ENCODE measurements at regions not wholly inside any gene's neighbourhood (a gene's known extent, or its start where the extent isn't known, plus 50 kb on each side); places are given as distances from the start of the nearest gene placed in this dataset.
"Not testable (repeated sequence)": the region's sequence is repeated elsewhere in the genome, so short reads cannot be mapped to it uniquely, and the experiment has no call there.

GRCh38 chr14:105894125-105894977 lies 368.0 kb downstream of the TMEM121 start:
- H3K27me3 ChIP-seq: no peaks in the 10 kb centered on the region
- H3K4me3 ChIP-seq: no peak overlapping the region
- no peaks in the 10 kb centered on the region for H3K9me3 ChIP-seq
- no peaks in the 10 kb centered on the region for H3K36me3 ChIP-seq
- H3K27ac ChIP-seq: no peak overlapping the region
- TF ChIP-seq, protein P1, sequence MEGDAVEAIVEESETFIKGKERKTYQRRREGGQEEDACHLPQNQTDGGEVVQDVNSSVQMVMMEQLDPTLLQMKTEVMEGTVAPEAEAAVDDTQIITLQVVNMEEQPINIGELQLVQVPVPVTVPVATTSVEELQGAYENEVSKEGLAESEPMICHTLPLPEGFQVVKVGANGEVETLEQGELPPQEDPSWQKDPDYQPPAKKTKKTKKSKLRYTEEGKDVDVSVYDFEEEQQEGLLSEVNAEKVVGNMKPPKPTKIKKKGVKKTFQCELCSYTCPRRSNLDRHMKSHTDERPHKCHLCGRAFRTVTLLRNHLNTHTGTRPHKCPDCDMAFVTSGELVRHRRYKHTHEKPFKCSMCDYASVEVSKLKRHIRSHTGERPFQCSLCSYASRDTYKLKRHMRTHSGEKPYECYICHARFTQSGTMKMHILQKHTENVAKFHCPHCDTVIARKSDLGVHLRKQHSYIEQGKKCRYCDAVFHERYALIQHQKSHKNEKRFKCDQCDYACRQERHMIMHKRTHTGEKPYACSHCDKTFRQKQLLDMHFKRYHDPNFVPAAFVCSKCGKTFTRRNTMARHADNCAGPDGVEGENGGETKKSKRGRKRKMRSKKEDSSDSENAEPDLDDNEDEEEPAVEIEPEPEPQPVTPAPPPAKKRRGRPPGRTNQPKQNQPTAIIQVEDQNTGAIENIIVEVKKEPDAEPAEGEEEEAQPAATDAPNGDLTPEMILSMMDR (IDR thresholded peaks at IDR 0.05): no peak
- no peak for TF ChIP-seq POLR2A (IDR thresholded peaks at IDR 0.05)
- intact Hi-C loops (cut with DNase I; ENCODE audit: low total_unique reads): no loop called here
- peak; percentile 4 for DNase-seq
- H3K4me1 ChIP-seq: no peaks in the 10 kb centered on the region

DNA sequence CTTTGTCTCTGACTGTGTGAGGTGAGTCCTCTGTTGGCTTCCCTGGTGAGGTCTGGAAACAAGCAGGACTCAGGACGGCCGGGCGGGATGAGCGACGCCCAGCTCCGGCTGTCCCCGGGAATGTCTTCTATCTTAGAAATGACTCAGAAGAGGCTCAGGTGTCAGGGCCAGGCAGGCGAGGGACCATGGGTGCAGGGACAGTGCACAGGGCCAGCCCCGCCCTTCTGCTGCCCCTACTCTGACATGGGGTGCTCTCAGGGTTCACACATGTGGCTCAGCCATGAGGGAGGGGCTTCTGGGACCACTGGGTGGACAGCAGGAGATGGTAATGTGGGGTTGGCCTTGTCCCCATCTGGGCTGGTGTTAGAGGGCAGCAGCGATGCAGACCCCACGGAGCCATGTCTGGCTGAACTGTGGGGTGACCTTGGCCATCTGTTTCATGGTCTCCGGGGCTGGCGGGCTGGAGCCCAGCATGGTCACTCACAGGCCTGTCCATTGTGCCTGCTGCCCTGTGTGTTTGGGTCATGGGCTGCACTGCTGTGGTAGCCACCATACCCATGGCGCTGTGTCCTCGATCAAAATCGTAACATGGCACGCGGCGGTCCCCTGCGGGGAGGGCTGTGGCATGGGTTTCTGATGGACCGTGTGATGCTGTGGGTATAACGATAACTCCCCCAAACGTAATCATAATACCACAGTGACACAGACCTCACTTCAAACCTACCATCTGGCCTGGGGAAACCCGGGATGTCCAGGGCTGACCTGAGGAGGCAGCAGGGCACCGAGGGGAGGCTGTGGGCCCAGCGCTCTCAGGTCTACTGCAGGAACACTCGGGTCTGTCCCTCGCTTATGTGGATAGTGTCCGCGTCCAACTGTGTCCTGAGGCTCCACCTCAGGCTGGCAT lies 368.8 kb downstream of the TMEM121 start:
- H3K9me3 ChIP-seq: no peaks in the 10 kb centered on the region
- DNase-seq: no peak

DNA sequence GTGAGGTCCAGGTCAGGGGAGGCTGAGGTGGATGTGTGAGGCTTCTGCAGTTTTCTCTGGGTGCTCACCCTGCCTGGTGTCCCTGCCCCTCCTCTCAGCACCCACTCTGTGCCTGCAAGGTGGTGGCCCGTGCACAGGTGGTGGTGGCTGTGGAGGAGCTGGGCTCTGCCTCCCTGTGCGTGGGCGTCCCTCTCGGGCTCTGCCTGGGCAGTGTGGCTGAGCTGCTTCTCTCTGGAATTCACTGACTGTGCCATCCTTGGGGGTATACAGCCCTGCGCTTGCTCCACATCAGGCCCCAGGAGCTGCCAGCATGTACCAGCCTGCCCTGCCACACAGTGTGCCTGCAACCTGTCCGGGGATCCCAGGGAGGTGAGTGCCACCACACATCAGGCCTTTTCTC lies 369.8 kb downstream of the TMEM121 start:
- H3K4me3 ChIP-seq; H3K9me3 ChIP-seq; intact Hi-C loops (cut with DNase I; ENCODE audit: low total_unique reads); DNase-seq; H3K4me1 ChIP-seq; H3K27ac ChIP-seq; H3K27me3 ChIP-seq; H3K36me3 ChIP-seq: not testable (repeated sequence)

More for the DNA sequence above, 368.8 kb downstream of the TMEM121 start:
- TF ChIP-seq, protein P1 (IDR thresholded peaks at IDR 0.05): no peak
- no peak for TF ChIP-seq POLR2A (IDR thresholded peaks at IDR 0.05)
- intact Hi-C loops (cut with DNase I; ENCODE audit: low total_unique reads): no loop called here
- no peaks in the 10 kb centered on the region for H3K27me3 ChIP-seq
- no peaks in the 10 kb centered on the region for H3K4me1 ChIP-seq
- H3K36me3 ChIP-seq: no peaks in the 10 kb centered on the region
- no peak overlapping the region for H3K4me3 ChIP-seq
- no peak overlapping the region for H3K27ac ChIP-seq

DNA sequence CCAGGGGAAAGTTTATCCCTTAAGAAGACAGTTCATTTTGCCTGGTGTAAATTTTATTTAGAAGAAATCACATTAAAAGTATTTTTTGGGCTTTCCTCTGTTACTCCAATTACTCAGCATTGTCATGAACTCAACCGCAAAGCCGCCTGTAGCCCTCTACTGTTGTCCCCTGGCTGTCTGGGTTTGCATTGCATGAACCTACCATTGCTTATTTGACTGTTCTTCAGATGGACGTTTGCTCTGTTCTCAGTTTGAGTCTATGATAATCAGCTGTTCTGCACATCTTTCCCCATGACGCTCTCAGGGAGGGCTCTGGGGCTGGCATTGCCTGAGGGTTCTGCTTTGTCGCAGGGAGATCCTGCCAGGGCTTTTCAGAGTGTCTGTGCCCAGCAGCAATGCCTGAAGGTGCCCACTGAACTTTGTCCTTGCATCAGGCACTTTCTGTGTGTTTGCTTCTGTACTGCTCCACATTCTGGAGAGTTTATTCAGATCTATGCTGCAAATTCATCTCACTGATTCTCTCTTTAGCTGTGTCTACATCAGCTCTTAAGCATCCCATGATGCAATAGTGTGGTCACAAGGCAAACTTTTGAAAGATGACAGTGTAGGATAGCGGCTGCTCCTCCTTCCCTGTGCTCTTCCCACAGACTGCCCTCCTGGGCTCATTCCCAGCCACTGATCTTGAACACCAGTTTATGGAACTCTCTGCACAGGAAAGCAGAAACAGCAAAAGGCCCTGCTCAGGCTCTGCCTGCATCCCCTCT lies 370.8 kb downstream of the TMEM121 start:
- H3K27me3 ChIP-seq; H3K27ac ChIP-seq; H3K4me3 ChIP-seq; DNase-seq; H3K9me3 ChIP-seq; H3K4me1 ChIP-seq; intact Hi-C loops (cut with DNase I; ENCODE audit: low total_unique reads); H3K36me3 ChIP-seq: not testable (repeated sequence)

GRCh38 chr14:105897725-105898113 lies 371.3 kb downstream of the TMEM121 start:
- H3K36me3 ChIP-seq: no peaks in the 10 kb centered on the region
- H3K9me3 ChIP-seq: no peaks in the 10 kb centered on the region
- H3K27ac ChIP-seq: no peak overlapping the region
- TF ChIP-seq POLR2A (IDR thresholded peaks at IDR 0.05): no peak
- TF ChIP-seq, protein P1 (IDR thresholded peaks at IDR 0.05): no peak
- H3K4me1 ChIP-seq: no peaks in the 10 kb centered on the region
- no peak overlapping the region for H3K4me3 ChIP-seq
- no peaks in the 10 kb centered on the region for H3K27me3 ChIP-seq
- no peak for DNase-seq
- intact Hi-C loops (cut with DNase I; ENCODE audit: low total_unique reads): no loop called here
